ENCODE measurements at regions not wholly inside any gene's neighbourhood (a gene's known extent, or its start where the extent isn't known, plus 50 kb on each side); places are given as distances from the start of the nearest gene placed in this dataset.

DNA sequence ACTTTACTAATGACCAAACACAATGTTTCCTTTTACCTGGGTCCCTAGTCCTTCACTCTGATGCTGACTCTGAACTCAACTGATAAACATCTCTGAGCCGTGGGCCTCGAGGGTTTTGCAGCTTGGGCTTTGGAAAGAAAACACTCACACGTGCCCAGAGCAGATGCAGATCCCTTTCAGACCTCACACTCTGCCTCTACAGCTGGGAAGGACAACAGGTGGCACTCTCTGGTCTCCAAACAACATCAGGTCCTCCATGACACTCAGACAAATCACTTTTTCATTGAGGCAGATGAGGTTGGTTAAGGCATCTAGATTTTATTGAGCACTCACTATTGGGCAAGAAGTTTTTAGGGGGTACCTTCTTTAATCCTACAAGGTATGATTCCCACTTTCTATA lies 64.7 kb upstream of the NTRK3 start:
- CTCF ChIA-PET: interaction anchor here (0.6 to 1.8 kb wide), 6 partner anchors 10 to 435 kb away, joined by 3 to 16 read pairs (median 3); no protein-coding TSS in a partner anchor
- POLR2A ChIA-PET: no interaction called here
- H3K9me3 ChIP-seq (ENCODE audit: control insufficient read depth, insufficient read depth, low read depth, low read length): no peaks in the 10 kb centered on the region
- no peak overlapping the region for H3K4me3 ChIP-seq (ENCODE audit: low read depth, low read length)
- H3K27ac ChIP-seq (ENCODE audit: extremely low read depth, low read depth, low read length): no peak overlapping the region
- H3K36me3 ChIP-seq (ENCODE audit: control insufficient read depth in 2 of 2, insufficient read depth in 1 of 2, low read length in 2 of 2): no peaks in the 10 kb centered on the region
- H3K4me1 ChIP-seq (ENCODE audit: control insufficient read depth, insufficient read depth, low read length): no peaks in the 10 kb centered on the region
- peak; percentile 37; the same call in 1 of the 2 replicates for TF ChIP-seq SCRT2 (tag by site-specific recombination; IDR thresholded peaks at IDR 0.05)
- TF ChIP-seq ZNF426 (tag by site-specific recombination; IDR thresholded peaks at IDR 0.05): no peak
- no peak for TF ChIP-seq ZNF350 (tag by site-specific recombination; IDR thresholded peaks at IDR 0.05)
- TF ChIP-seq ZNF621 (tag by site-specific recombination; IDR thresholded peaks at IDR 0.05): no peak

- no peaks in the 10 kb centered on the region for H3K9me3 ChIP-seq (ENCODE audit: control insufficient read depth, insufficient read depth, low read depth, low read length)
- CTCF ChIA-PET: interaction anchor here (2.0 kb wide), 1 partner anchor 15 kb away, joined by 6 read pairs; no protein-coding TSS in a partner anchor
- no peak overlapping the region for H3K27ac ChIP-seq (ENCODE audit: extremely low read depth, low read depth, low read length)
- H3K36me3 ChIP-seq (ENCODE audit: control insufficient read depth in 2 of 2, insufficient read depth in 1 of 2, low read length in 2 of 2): no peaks in the 10 kb centered on the region
- H3K4me3 ChIP-seq (ENCODE audit: low read depth, low read length): no peak overlapping the region
- POLR2A ChIA-PET: no interaction called here
- no peaks in the 10 kb centered on the region for H3K4me1 ChIP-seq (ENCODE audit: control insufficient read depth, insufficient read depth, low read length)
- TF ChIP-seq ZNF843 (tag by site-specific recombination; IDR thresholded peaks at IDR 0.05) (no peak), ZNF311 (tag by site-specific recombination; IDR thresholded peaks at IDR 0.05; ENCODE audit: borderline replicate concordance) (no peak), ZNF248 (tag by site-specific recombination; IDR thresholded peaks at IDR 0.05) (no peak), ZNF513 (tag by site-specific recombination; IDR thresholded peaks at IDR 0.05) (no peak), ZNF555 (tag by site-specific recombination; conservative IDR thresholded peaks at IDR 0.05) (no peak), KLF9 (tag by site-specific recombination; IDR thresholded peaks at IDR 0.05; ENCODE audit: low read depth) (no peak), KLF1 (tag by site-specific recombination; IDR thresholded peaks at IDR 0.05) (no peak), ATF2 (tag by site-specific recombination; IDR thresholded peaks at IDR 0.05; ENCODE audit: low read depth) (no peak)
- TF ChIP-seq, protein P1, sequence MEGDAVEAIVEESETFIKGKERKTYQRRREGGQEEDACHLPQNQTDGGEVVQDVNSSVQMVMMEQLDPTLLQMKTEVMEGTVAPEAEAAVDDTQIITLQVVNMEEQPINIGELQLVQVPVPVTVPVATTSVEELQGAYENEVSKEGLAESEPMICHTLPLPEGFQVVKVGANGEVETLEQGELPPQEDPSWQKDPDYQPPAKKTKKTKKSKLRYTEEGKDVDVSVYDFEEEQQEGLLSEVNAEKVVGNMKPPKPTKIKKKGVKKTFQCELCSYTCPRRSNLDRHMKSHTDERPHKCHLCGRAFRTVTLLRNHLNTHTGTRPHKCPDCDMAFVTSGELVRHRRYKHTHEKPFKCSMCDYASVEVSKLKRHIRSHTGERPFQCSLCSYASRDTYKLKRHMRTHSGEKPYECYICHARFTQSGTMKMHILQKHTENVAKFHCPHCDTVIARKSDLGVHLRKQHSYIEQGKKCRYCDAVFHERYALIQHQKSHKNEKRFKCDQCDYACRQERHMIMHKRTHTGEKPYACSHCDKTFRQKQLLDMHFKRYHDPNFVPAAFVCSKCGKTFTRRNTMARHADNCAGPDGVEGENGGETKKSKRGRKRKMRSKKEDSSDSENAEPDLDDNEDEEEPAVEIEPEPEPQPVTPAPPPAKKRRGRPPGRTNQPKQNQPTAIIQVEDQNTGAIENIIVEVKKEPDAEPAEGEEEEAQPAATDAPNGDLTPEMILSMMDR (tag by site-specific recombination; IDR thresholded peaks at IDR 0.05): no peak
Measured at GRCh38 chr15:88316586-88316985, 60.0 kb upstream of the NTRK3 start.

DNA sequence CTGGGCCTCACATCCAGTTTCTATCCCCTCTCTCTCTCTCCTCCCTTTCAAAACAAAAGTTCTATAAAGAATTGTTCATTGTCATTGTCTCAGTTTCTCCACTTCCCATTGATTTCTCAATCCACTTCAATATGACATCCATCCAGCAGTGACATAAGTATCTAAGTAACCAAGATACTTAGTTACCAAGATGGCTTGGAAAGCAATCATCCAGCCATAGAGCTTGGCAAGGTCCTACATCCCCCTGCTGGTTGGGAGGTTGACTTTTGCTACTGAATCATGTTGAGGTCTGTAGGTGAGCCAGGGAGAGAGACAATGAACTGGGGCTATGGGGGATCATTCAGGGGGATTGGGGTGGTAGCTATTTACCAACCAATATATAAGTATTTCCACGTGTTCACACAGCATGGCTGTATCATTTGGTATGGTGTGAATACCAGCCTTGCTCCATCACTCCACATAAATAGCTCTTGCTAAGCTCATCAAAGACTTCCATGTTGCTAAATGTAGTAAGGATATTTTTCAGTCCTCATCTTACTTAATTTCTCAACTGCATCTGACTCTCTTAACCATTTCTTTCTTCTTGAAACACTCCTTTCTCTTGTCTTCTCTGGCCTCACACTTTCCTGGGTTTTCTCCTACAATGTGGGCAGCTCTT lies 58.8 kb upstream of the NTRK3 start:
- TF ChIP-seq, protein P2, sequence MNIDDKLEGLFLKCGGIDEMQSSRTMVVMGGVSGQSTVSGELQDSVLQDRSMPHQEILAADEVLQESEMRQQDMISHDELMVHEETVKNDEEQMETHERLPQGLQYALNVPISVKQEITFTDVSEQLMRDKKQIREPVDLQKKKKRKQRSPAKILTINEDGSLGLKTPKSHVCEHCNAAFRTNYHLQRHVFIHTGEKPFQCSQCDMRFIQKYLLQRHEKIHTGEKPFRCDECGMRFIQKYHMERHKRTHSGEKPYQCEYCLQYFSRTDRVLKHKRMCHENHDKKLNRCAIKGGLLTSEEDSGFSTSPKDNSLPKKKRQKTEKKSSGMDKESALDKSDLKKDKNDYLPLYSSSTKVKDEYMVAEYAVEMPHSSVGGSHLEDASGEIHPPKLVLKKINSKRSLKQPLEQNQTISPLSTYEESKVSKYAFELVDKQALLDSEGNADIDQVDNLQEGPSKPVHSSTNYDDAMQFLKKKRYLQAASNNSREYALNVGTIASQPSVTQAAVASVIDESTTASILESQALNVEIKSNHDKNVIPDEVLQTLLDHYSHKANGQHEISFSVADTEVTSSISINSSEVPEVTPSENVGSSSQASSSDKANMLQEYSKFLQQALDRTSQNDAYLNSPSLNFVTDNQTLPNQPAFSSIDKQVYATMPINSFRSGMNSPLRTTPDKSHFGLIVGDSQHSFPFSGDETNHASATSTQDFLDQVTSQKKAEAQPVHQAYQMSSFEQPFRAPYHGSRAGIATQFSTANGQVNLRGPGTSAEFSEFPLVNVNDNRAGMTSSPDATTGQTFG (tag by site-specific recombination; IDR thresholded peaks at IDR 0.05; ENCODE audit: borderline replicate concordance): no peak
- TF ChIP-seq ZSCAN16 (tag by site-specific recombination; IDR thresholded peaks at IDR 0.05): no peak
- CTCF ChIA-PET: interaction anchor here (1.0 to 4.7 kb wide), 2 partner anchors 16 to 41 kb away, joined by 3 to 21 read pairs; no protein-coding TSS in a partner anchor
- POLR2A ChIA-PET: no interaction called here
- Histone ChIP-seq H3K9me3 (ENCODE audit: control insufficient read depth, insufficient read depth, low read depth, low read length) (no peaks in the 10 kb centered on the region), H3K36me3 (ENCODE audit: control insufficient read depth in 2 of 2, insufficient read depth in 1 of 2, low read length in 2 of 2) (no peaks in the 10 kb centered on the region), H3K4me3 (ENCODE audit: low read depth, low read length) (no peak overlapping the region), H3K27ac (ENCODE audit: extremely low read depth, low read depth, low read length) (no peak overlapping the region), H3K4me1 (ENCODE audit: control insufficient read depth, insufficient read depth, low read length) (no peaks in the 10 kb centered on the region)

Measured in HEK293 (cell line).